ENCODE measurements at regions not wholly inside any gene's neighbourhood (a gene's known extent, or its start where the extent isn't known, plus 50 kb on each side); places are given as distances from the start of the nearest gene placed in this dataset.

- H3K27me3 ChIP-seq (ENCODE audit: insufficient read depth, poor library complexity, severe bottlenecking): no peaks in the 10 kb centered on the region
- no peak for DNase-seq (ENCODE audit: low read depth in 1 of 2, low spot score in 1 of 2)
- H3K27ac ChIP-seq (replicated peaks): no peak overlapping the region
- TF ChIP-seq, protein P1, sequence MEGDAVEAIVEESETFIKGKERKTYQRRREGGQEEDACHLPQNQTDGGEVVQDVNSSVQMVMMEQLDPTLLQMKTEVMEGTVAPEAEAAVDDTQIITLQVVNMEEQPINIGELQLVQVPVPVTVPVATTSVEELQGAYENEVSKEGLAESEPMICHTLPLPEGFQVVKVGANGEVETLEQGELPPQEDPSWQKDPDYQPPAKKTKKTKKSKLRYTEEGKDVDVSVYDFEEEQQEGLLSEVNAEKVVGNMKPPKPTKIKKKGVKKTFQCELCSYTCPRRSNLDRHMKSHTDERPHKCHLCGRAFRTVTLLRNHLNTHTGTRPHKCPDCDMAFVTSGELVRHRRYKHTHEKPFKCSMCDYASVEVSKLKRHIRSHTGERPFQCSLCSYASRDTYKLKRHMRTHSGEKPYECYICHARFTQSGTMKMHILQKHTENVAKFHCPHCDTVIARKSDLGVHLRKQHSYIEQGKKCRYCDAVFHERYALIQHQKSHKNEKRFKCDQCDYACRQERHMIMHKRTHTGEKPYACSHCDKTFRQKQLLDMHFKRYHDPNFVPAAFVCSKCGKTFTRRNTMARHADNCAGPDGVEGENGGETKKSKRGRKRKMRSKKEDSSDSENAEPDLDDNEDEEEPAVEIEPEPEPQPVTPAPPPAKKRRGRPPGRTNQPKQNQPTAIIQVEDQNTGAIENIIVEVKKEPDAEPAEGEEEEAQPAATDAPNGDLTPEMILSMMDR (IDR thresholded peaks at IDR 0.05; ENCODE audit: insufficient read depth, low read length): no peak
- TF ChIP-seq SPI1 (IDR thresholded peaks at IDR 0.05; ENCODE audit: borderline replicate concordance, low read depth): no peak
- TF ChIP-seq, protein P2, sequence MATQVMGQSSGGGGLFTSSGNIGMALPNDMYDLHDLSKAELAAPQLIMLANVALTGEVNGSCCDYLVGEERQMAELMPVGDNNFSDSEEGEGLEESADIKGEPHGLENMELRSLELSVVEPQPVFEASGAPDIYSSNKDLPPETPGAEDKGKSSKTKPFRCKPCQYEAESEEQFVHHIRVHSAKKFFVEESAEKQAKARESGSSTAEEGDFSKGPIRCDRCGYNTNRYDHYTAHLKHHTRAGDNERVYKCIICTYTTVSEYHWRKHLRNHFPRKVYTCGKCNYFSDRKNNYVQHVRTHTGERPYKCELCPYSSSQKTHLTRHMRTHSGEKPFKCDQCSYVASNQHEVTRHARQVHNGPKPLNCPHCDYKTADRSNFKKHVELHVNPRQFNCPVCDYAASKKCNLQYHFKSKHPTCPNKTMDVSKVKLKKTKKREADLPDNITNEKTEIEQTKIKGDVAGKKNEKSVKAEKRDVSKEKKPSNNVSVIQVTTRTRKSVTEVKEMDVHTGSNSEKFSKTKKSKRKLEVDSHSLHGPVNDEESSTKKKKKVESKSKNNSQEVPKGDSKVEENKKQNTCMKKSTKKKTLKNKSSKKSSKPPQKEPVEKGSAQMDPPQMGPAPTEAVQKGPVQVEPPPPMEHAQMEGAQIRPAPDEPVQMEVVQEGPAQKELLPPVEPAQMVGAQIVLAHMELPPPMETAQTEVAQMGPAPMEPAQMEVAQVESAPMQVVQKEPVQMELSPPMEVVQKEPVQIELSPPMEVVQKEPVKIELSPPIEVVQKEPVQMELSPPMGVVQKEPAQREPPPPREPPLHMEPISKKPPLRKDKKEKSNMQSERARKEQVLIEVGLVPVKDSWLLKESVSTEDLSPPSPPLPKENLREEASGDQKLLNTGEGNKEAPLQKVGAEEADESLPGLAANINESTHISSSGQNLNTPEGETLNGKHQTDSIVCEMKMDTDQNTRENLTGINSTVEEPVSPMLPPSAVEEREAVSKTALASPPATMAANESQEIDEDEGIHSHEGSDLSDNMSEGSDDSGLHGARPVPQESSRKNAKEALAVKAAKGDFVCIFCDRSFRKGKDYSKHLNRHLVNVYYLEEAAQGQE (IDR thresholded peaks at IDR 0.05; ENCODE audit: insufficient replicate concordance, low read depth): no peak
- TF ChIP-seq GABPA (IDR thresholded peaks at IDR 0.05; ENCODE audit: low read depth): no peak
- TF ChIP-seq POLR2AphosphoS5 (IDR thresholded peaks at IDR 0.05; ENCODE audit: low read depth): no peak
- no peak overlapping the region for H3K4me3 ChIP-seq (replicated peaks; ENCODE audit: insufficient read depth, low read length)
Measured at GRCh38 chr1:194968916-194969315, 1639.3 kb downstream of the KCNT2 start.

DNA sequence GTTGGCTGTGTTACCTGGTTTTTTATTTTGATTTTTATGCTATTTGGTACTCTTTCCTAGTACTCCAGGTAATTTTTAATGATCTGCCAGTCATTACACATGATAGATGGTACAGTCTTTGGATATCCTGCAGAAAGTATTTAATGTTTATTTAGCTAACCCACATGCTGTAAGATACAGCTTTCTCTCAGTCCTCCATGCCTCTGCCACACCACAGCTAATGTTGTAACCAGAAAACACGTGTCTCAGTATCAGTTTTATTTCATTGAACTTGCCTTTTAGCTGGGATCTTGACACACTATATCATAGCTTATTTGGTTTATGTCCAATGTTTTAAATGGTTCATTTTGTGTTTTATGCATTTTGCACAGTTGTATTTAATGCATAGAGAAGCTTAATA is 1648.4 kb downstream of the KCNT2 start:
- TF ChIP-seq, protein P2 (IDR thresholded peaks at IDR 0.05; ENCODE audit: insufficient replicate concordance, low read depth): no peak
- TF ChIP-seq, protein P1 (IDR thresholded peaks at IDR 0.05; ENCODE audit: insufficient read depth, low read length): no peak
- no peak for TF ChIP-seq GABPA (IDR thresholded peaks at IDR 0.05; ENCODE audit: low read depth)
- TF ChIP-seq SPI1 (IDR thresholded peaks at IDR 0.05; ENCODE audit: borderline replicate concordance, low read depth): no peak
- TF ChIP-seq POLR2AphosphoS5 (IDR thresholded peaks at IDR 0.05; ENCODE audit: low read depth): no peak
- H3K27ac ChIP-seq (replicated peaks): no peak overlapping the region
- no peak overlapping the region for H3K4me3 ChIP-seq (replicated peaks; ENCODE audit: insufficient read depth, low read length)
- H3K27me3 ChIP-seq (ENCODE audit: insufficient read depth, poor library complexity, severe bottlenecking): no peaks in the 10 kb centered on the region
- no peak for DNase-seq (ENCODE audit: low read depth in 1 of 2, low spot score in 1 of 2)

DNA sequence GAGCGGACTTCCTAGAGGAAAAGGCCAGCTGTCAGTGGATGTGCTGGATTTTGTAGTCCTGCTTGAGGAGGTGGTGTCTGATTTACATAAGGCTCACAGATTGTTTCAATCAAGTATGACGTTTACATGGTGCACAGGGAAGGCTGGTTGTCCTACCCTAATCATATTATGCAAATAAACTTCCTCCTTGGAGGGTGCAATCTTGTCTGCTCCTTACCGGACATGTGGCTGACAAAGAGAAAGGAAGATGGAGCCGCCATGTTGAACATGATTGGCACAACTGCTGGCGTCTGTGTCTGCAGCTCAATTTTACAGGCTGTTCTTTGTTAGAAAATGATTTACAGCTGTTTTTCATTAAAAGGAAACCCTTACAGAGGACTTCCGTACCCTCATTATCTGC is 1656.1 kb downstream of the KCNT2 start:
- Histone ChIP-seq H3K4me3 (replicated peaks; ENCODE audit: insufficient read depth, low read length) (no peak overlapping the region), H3K27ac (replicated peaks) (no peak overlapping the region), H3K27me3 (ENCODE audit: insufficient read depth, poor library complexity, severe bottlenecking) (no peaks in the 10 kb centered on the region)
- no peak for DNase-seq (ENCODE audit: low read depth in 1 of 2, low spot score in 1 of 2)
- TF ChIP-seq, protein P1 (IDR thresholded peaks at IDR 0.05; ENCODE audit: insufficient read depth, low read length): no peak
- no peak for TF ChIP-seq SPI1 (IDR thresholded peaks at IDR 0.05; ENCODE audit: borderline replicate concordance, low read depth)
- TF ChIP-seq, protein P2 (IDR thresholded peaks at IDR 0.05; ENCODE audit: insufficient replicate concordance, low read depth): no peak
- no peak for TF ChIP-seq POLR2AphosphoS5 (IDR thresholded peaks at IDR 0.05; ENCODE audit: low read depth)
- no peak for TF ChIP-seq GABPA (IDR thresholded peaks at IDR 0.05; ENCODE audit: low read depth)

All from HL-60 (cell line).